ENCODE measurements at regions not wholly inside any gene's neighbourhood (a gene's known extent, or its start where the extent isn't known, plus 50 kb on each side); places are given as distances from the start of the nearest gene placed in this dataset.
"Not testable (repeated sequence)": the region's sequence is repeated elsewhere in the genome, so short reads cannot be mapped to it uniquely, and the experiment has no call there.

DNA sequence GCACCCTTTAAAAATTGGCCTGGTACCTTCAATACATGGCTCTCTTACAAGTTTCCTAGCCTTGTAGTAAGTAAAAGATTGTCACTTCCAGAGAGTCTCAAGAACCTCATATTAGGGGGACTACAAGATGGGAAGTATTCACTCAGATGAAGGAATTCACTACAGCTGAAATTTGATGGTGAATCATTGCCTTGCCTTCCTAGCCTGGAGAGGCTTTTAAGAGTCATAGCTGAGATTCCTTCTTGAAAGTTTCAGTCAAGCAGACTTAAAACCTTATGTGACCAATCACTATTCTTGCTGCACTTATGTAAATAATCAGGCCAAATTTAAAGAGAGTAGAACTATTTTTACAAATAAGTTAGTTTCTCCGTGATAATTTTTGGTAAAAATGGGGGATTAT is 451.6 kb downstream of the TRHDE start:
- no peak for DNase-seq

GRCh38 chr12:72729451-72730010 is 457.4 kb downstream of the TRHDE start:
- no peak for DNase-seq

DNA sequence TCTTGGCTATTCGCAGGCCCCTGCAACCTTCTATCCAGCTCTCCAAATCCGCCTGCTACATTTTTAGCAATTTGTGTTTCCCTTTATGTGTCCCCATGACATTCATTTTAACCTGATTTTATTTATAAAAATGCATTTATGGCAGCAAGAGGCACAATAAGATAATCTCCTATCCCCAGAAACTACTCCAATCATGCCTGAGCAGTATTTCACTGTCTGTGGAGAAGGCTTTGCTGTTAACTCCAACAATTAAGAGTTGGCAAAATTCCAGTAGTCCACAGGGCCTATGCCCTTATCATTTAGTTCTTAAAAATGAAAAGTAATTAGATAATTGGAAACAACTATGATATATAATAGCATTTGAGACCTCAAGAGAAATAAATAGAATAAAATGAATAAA is 462.4 kb downstream of the TRHDE start:
- DNase-seq: no peak

DNA sequence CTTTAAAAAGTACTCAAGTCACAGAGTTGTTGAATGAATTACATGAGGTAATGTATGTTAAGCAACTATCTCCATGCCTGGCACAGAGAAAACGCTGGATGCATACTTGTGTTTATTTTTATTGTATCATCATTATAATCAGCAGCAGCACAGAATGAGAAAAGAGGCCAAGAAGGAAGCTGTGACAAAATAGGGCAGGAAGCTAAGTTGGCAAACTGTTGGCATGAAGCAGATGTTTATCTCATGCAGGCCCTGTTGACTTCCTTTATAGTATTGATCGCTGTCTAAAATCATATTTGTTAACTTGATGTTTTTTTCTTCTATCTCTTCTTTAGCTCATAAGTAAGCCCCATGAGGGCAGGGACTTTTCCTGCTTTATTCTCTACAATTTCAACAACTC is 466.6 kb downstream of the TRHDE start:
- no peak for DNase-seq

DNA sequence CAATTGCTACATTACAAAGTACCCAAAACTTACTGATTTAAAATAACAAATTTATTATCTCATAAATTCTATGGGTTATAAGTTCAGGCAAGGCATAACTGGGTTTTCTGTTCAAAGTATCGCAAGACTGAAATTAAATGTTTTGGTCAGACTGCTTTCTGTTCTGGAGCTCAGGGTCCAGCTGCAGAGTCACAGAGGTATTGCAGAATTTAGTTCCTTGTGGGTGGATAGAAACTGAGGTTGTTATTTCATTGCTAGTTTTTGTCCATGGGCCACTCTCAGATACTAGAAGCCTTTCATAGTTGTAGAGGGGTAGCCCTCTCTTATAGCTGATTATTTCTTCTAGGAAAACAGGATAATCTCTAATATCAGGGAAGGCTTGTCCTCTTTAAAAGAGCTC is 467.9 kb downstream of the TRHDE start:
- DNase-seq: no peak

GRCh38 chr12:72742568-72742967 is 470.4 kb downstream of the TRHDE start:
- DNase-seq: no peak

DNA sequence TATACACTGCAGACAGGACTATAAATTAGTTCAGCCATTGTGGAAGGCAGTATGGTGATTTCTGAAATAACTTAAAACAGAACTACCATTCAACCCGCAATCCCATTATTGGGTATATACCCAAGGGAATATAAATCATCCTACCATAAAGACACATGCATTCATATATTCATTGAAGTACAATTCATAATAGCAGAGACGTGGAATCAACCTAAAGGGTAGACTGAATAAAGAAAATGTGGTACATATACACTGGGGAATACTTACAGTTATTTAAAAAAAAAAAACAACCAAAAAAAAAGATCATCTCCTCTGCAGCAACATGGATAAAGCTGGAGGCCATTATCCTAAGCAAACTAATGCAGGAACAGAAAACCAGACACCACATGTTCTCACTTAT is 473.9 kb downstream of the TRHDE start:
- DNase-seq: no peak

- DNase-seq: no peak
Measured at GRCh38 chr12:72747111-72747849, 475.1 kb downstream of the TRHDE start.

GRCh38 chr12:72748971-72749370 is 476.8 kb downstream of the TRHDE start:
- no peak for DNase-seq

DNA sequence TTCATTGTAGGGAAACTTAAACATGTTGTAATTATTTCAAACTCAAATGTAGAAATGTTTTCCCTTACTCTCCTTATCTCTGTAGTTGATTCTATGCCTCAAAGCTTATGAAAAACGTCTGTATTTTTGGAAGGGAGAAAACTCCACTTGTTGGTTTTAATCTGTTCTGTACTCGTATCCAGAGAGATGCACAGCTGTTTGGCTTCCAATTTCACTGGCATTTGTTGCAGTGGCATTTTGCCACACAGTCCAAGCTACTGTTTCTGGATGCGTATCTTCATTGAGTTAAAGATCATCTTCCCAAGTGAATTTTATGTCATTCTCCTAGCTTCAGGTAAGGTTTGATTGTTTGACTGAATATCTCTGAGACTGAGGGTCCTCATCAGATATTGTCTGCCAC is 481.4 kb downstream of the TRHDE start:
- DNase-seq: no peak

DNA sequence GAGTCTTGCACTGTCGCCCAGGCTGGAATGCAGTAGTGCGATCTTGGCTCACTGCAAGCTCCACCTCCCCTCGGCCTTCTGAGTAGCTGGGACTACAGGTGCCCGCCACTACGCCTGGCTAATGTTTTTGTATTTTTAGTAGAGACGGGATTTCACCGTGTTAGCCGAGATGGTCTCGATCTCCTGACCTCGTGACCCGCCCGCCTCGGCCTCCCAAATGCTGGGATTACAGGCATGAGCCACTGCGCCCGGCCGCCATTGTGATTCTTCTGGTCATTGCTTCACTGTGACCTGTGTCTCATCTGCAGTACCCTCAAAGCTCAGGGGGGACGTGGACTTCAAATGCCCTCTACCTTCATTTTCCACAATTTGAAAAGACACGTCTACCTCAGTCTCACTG is 481.9 kb downstream of the TRHDE start:
- DNase-seq: not testable (repeated sequence)

DNA sequence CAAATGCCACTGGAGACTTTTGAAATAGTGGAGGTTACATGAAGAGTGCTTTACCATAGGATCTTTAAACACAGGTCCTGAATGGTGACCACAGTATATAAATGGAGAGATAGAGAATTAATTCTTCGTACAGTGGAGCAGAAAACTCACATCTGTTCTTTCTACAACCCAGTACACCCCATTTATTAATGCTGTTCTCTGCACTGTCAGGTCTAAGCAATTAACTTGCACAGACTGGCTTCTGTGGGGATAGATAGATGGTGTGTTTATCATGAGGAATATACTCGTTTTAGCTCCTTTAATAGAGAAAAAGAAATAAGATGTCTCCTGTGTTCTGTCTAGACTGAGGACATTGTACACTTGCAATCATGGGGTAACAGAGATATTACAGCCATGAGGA is 494.3 kb downstream of the TRHDE start:
- DNase-seq: no peak

DNA sequence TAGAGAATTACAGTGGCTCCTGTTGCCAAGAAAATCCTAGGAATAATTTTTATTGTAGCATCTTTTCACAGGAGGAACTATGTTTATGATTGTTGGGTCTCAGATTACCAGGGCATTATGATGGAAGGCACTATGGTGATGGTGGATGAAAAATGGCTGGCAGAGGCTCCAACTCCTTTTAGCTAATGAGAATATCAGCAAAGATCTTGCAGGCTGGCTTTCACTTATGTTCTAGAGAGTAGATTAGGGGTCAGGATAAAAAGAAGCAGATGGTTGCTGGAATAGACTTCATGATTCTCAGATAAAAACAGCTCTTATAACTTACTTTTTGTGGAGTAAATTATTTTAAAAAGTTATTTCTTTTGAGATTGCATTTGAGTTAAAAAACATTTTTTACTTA is 501.9 kb downstream of the TRHDE start:
- no peak for DNase-seq

DNA sequence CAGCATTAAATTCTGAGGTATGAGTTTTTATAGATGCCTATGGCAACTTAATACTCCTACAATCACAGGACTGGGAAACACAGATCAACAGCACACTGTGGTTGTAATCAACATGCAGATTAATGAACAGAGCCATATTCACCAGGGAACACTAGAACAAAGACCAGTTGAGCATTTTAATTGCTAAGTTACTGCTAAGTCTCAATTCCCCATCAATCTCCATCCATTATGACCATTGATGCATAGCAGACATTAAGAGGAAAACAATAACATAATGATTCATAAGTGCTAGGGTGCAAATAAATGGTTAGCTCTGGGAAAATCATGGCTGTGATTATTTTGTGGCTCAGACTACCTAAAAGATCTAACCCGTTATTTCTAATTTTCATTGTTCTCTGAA is 505.6 kb downstream of the TRHDE start:
- DNase-seq: no peak

- DNase-seq: no peak
Measured at GRCh38 chr12:72790273-72790672, 518.1 kb downstream of the TRHDE start.

DNA sequence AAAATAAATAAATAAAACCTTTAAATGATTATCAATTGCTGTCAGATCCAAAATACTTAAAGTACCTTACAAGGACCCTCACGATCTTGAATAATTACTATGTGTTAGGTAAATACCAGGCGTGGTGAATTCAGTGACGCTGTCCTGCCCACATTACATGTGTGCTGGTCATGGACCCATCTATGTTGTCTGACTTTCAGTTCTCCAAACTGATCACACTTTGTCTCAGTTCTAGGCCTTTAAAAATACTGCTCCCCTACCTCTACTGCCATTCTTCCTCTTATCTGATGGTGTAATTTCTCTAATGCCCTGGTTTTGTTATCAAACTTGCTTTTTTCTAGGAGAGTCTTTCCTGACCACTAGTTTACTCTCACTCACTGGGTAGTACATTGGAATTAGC is 520.7 kb downstream of the TRHDE start:
- DNase-seq: no peak

- no peak for DNase-seq
Measured at GRCh38 chr12:72793796-72794195, 521.6 kb downstream of the TRHDE start.

DNA sequence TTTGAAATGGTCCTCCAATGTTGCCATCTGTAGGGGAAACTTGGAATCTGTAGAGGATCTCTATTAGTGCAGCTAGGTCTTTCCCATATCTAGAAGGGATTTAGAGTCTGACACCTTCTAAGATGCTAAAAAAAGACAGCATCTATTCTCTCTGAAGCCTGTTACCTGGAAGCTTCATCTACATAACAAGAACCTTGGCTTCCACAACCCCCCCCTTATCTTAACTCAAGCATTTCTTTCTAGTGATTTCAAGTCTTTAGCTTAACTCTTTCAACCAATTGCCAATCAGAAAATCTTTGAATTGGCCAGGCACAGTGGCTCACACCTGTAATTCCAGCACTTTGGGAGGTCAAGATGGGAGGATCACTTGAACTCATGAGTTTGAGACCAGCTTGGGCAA is 543.3 kb downstream of the TRHDE start:
- DNase-seq: no peak

GRCh38 chr12:72828662-72829324 is 556.6 kb downstream of the TRHDE start:
- no peak for DNase-seq

GRCh38 chr12:72829838-72830237 is 557.7 kb downstream of the TRHDE start:
- no peak for DNase-seq

- no peak for DNase-seq
Measured at GRCh38 chr12:72832024-72832423, 559.9 kb downstream of the TRHDE start.

DNA sequence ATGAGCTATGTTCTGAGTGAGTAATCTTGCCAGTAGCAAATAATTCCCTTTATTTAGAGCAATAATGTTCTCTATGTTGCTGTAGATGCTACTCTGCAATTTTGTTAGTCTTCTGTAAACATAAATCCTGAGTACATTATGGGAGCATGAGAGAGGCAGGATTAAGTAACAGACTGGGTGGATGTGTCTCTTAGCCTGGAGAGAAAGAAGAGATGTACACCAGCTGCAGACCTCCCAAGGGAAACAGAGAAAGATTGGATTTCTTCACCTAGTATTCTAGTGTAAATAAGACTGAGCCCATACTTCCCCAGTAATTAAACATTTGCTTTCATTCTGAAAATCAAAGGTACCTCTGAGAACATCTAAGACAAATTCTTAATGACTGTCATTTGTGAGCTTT is 564.0 kb downstream of the TRHDE start:
- no peak for DNase-seq

DNA sequence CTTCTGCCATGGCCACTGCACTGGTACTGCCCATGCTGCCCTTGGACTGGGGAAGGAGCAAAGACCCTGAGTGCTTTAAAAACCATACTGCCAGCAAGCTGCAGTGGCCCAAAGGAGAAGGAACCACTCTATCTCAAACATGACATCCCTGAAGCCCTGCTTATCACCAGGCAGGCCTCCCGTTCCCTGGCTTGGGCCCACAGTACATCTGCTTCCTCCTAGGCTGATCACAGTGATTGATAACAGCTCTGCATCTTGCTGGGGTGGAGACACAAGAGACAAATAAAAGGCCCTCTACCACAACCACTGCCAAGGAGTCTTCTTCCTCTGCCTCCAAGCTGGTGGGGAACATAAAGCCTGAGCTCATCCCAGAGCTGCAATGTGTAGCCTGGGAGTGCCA is 567.5 kb downstream of the TRHDE start:
- DNase-seq: no peak

DNA sequence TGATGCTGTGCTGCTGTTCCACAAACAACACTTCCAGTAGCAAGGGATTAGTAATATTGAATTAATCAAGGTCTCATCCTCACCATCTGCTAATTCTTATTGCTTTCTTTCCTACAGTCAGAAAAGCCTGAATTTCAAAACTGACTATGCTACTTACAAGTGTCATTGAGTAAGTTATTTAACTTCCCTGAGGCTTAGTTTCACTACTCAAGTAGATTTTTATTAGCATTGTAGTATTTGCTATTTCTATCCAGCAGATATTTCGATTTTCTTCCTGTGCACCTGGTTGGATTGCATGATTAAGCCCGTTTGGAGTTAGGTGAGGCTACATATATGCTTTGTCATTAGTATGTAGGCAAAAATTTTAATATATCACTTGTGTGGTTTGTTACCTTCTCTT is 591.5 kb downstream of the TRHDE start:
- no peak for DNase-seq

DNA sequence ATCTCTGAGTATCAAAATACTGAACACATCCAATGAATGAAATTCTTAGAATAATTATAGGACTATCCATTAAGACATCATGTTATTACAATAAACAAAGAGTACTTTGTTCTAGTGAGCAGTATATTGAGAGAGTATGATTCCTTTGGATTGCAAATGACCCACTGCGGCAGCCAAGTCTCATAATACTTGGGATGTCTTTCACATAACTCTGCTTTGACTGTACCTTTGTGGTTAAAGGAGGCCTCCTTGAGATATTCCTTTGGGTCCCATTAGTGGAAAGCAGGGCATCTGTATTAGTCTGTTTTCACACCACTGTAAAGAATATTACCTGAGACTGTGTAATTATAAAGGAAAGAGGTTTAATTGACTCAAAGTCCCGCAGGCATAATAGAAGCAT is 593.8 kb downstream of the TRHDE start:
- DNase-seq: no peak

Measured in CD4-positive, alpha-beta T cell treated with Interleukin-1 beta for 1 hour (primary cell).